ENCODE measurements at regions not wholly inside any gene's neighbourhood (a gene's known extent, or its start where the extent isn't known, plus 50 kb on each side); places are given as distances from the start of the nearest gene placed in this dataset.
"Not testable (repeated sequence)": the region's sequence is repeated elsewhere in the genome, so short reads cannot be mapped to it uniquely, and the experiment has no call there.

- CTCF ChIA-PET; ATAC-seq; POLR2A ChIA-PET; H3K4me1 Mint-ChIP-seq (ENCODE audit: low read depth); H3K9me3 Mint-ChIP-seq; H3K27ac Mint-ChIP-seq; intact Hi-C loops (cut with micrococcal nuclease); H3K27me3 Mint-ChIP-seq; H3K4me3 Mint-ChIP-seq; H3K36me3 Mint-ChIP-seq (ENCODE audit: low read depth); DNase-seq: not testable (repeated sequence)
Observed at GRCh38 chr14:19162920-19163319, 195.7 kb downstream of the POTEM start.

GRCh38 chr14:19163891-19164290, 196.7 kb downstream of the POTEM start:
- DNase-seq; POLR2A ChIA-PET; intact Hi-C loops (cut with micrococcal nuclease); CTCF ChIA-PET; H3K27ac Mint-ChIP-seq; ATAC-seq; H3K4me3 Mint-ChIP-seq; H3K36me3 Mint-ChIP-seq (ENCODE audit: low read depth); H3K4me1 Mint-ChIP-seq (ENCODE audit: low read depth); H3K27me3 Mint-ChIP-seq; H3K9me3 Mint-ChIP-seq: not testable (repeated sequence)

DNA sequence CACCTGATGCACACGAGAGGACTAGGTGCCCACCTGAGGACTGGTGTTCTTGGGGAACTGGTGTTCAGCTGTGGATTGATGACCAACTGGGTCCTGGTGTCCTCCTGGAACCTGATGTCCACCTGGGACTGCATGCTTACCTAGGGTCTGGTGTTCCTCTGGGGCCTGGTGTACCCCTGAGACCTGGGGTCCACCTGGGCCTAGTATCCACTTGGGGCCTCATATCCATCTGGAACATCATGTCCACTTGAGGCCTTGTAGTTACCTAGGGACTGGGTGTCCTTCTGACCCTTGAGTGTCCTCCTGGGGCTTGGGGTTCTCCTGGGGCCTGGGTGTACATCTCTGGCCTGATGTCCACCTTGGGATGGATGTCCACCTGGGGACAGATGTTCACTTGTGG, 197.2 kb downstream of the POTEM start:
- POLR2A ChIA-PET; ATAC-seq; H3K27ac Mint-ChIP-seq; H3K36me3 Mint-ChIP-seq (ENCODE audit: low read depth); CTCF ChIA-PET; H3K27me3 Mint-ChIP-seq; H3K9me3 Mint-ChIP-seq; H3K4me3 Mint-ChIP-seq; H3K4me1 Mint-ChIP-seq (ENCODE audit: low read depth); intact Hi-C loops (cut with micrococcal nuclease); DNase-seq: not testable (repeated sequence)

DNA sequence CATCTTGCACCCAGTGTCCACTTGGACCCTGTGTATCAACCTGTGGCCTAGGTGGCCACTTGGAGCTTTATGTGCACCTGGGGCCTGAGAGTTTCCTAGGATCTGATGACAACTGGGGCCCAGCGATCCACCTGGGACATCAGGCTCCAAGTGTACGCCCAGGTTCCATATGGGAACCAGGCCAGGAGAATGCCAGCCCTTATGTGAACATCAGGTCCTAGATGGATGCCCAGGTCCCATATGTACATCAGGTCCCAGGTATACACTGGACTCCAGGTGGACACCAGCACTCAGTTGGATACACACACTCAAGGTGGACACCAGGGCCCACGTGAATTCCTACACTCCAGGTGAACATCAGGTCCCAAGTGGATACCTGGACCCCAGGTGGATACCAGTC, 198.8 kb downstream of the POTEM start:
- POLR2A ChIA-PET; ATAC-seq; H3K4me3 Mint-ChIP-seq; H3K27me3 Mint-ChIP-seq; H3K9me3 Mint-ChIP-seq; H3K27ac Mint-ChIP-seq; CTCF ChIA-PET; DNase-seq; intact Hi-C loops (cut with micrococcal nuclease); H3K4me1 Mint-ChIP-seq (ENCODE audit: low read depth); H3K36me3 Mint-ChIP-seq (ENCODE audit: low read depth): not testable (repeated sequence)

- ATAC-seq; H3K27me3 Mint-ChIP-seq; intact Hi-C loops (cut with micrococcal nuclease); POLR2A ChIA-PET; H3K27ac Mint-ChIP-seq; H3K9me3 Mint-ChIP-seq; H3K4me1 Mint-ChIP-seq (ENCODE audit: low read depth); H3K4me3 Mint-ChIP-seq; DNase-seq; CTCF ChIA-PET; H3K36me3 Mint-ChIP-seq (ENCODE audit: low read depth): not testable (repeated sequence)
Observed at GRCh38 chr14:19167454-19168190, 200.4 kb downstream of the POTEM start.

DNA sequence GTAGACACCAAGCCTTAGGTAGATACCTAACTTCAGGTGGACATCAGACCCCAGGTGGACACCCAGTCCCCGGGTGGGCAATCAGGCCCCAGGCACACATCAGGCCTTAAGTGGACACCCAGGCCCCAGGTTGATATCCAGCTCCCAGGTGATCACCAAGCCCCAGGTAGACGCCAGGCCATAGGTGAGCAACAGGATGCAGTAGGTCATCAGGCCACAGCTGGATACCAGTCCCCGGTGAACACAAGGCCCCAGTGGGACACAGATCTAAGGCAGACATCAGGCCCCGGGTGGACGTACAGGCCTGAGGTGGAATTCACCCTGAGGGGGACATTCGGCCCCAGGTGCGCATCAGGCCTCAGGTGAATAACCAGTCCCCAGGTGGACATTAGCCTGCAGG, 201.0 kb downstream of the POTEM start:
- H3K27ac Mint-ChIP-seq, H3K27me3 Mint-ChIP-seq: not testable (repeated sequence)

DNA sequence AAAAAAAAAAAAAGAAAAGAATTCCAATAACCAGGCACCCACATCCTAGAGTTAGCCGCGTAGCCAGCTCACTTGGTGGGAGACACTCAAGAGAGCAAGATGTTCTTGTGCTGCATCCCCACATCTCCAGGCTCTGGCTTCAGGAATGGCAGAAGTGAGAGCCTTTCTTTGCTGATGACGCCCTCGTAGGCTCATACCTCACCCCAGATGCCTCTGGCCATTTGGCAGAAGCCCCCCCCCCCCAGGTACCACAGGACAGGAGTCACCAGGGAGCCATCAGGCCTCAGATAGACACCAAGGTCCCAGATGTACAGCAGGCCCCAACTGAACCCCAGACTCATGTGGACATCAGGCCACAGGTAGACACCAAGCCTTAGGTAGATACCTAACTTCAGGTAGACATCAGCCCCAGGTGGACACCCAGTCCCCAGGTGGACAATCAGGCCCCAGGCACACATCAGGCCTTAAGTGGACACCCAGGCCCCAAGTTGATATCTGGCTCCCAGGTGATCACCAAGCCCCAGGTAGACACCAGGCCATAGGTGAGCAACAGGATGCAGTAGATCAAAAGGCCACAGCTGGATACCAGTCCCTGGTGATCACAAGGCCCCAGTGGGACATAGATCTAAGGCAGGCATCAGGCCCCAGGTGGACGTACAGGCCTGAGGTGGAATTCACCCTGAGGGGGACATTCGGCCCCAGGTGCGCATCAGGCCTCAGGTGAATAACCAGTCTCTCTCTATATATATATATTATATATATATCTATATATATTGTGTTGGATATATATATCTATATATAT, 202.5 kb downstream of the POTEM start:
- intact Hi-C loops (cut with micrococcal nuclease); H3K27ac Mint-ChIP-seq; POLR2A ChIA-PET; H3K4me1 Mint-ChIP-seq (ENCODE audit: low read depth); DNase-seq; CTCF ChIA-PET; ATAC-seq; H3K27me3 Mint-ChIP-seq; H3K36me3 Mint-ChIP-seq (ENCODE audit: low read depth); H3K9me3 Mint-ChIP-seq; H3K4me3 Mint-ChIP-seq: not testable (repeated sequence)

More for the DNA sequence above, 201.0 kb downstream of the POTEM start:
- H3K9me3 Mint-ChIP-seq; intact Hi-C loops (cut with micrococcal nuclease); ATAC-seq; CTCF ChIA-PET; DNase-seq; H3K4me1 Mint-ChIP-seq (ENCODE audit: low read depth); POLR2A ChIA-PET; H3K4me3 Mint-ChIP-seq; H3K36me3 Mint-ChIP-seq (ENCODE audit: low read depth): not testable (repeated sequence)

GRCh38 chr14:19172745-19173144, 205.5 kb downstream of the POTEM start:
- DNase-seq; CTCF ChIA-PET; H3K27ac Mint-ChIP-seq; H3K36me3 Mint-ChIP-seq (ENCODE audit: low read depth); POLR2A ChIA-PET; ATAC-seq; H3K9me3 Mint-ChIP-seq; intact Hi-C loops (cut with micrococcal nuclease); H3K4me1 Mint-ChIP-seq (ENCODE audit: low read depth); H3K27me3 Mint-ChIP-seq; H3K4me3 Mint-ChIP-seq: not testable (repeated sequence)

- H3K4me3 Mint-ChIP-seq; POLR2A ChIA-PET; H3K4me1 Mint-ChIP-seq (ENCODE audit: low read depth); H3K9me3 Mint-ChIP-seq; H3K27ac Mint-ChIP-seq; CTCF ChIA-PET; intact Hi-C loops (cut with micrococcal nuclease); H3K27me3 Mint-ChIP-seq; ATAC-seq; H3K36me3 Mint-ChIP-seq (ENCODE audit: low read depth); DNase-seq: not testable (repeated sequence)
Observed at GRCh38 chr14:19173188-19173587, 206.0 kb downstream of the POTEM start.

- intact Hi-C loops (cut with micrococcal nuclease); POLR2A ChIA-PET; H3K27me3 Mint-ChIP-seq; H3K9me3 Mint-ChIP-seq; H3K36me3 Mint-ChIP-seq (ENCODE audit: low read depth); H3K27ac Mint-ChIP-seq; CTCF ChIA-PET; H3K4me3 Mint-ChIP-seq; ATAC-seq; DNase-seq; H3K4me1 Mint-ChIP-seq (ENCODE audit: low read depth): not testable (repeated sequence)
Observed at GRCh38 chr14:19177435-19177834, 210.2 kb downstream of the POTEM start.

GRCh38 chr14:19180297-19180696, 213.1 kb downstream of the POTEM start:
- CTCF ChIA-PET; ATAC-seq; H3K27me3 Mint-ChIP-seq; H3K9me3 Mint-ChIP-seq; H3K27ac Mint-ChIP-seq; H3K4me3 Mint-ChIP-seq; DNase-seq; POLR2A ChIA-PET; H3K36me3 Mint-ChIP-seq (ENCODE audit: low read depth); H3K4me1 Mint-ChIP-seq (ENCODE audit: low read depth); intact Hi-C loops (cut with micrococcal nuclease): not testable (repeated sequence)

DNA sequence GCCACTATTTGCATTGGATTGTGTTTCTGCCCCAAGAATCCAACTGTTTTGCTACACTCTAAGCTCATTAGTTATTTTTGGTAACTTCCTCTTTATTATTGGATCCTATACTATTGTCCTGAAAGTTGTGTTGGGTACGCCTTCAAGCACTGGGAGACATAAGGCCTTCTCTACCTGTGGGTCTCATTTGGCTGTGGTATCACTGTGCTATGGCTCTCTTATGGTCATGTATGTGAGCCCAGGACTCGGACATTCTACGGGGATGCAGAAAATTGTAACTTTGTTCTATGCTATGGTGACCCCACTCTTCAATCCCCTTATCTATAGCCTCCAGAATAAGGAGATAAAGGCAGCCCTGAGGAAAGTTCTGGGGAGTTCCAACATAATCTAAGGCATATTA, 213.6 kb downstream of the POTEM start:
- H3K9me3 Mint-ChIP-seq; DNase-seq; H3K4me3 Mint-ChIP-seq; H3K36me3 Mint-ChIP-seq (ENCODE audit: low read depth); CTCF ChIA-PET; H3K27me3 Mint-ChIP-seq; H3K4me1 Mint-ChIP-seq (ENCODE audit: low read depth); intact Hi-C loops (cut with micrococcal nuclease); ATAC-seq; H3K27ac Mint-ChIP-seq; POLR2A ChIA-PET: not testable (repeated sequence)
